ENCODE measurements at regions not wholly inside any gene's neighbourhood (a gene's known extent, or its start where the extent isn't known, plus 50 kb on each side); places are given as distances from the start of the nearest gene placed in this dataset.

DNA sequence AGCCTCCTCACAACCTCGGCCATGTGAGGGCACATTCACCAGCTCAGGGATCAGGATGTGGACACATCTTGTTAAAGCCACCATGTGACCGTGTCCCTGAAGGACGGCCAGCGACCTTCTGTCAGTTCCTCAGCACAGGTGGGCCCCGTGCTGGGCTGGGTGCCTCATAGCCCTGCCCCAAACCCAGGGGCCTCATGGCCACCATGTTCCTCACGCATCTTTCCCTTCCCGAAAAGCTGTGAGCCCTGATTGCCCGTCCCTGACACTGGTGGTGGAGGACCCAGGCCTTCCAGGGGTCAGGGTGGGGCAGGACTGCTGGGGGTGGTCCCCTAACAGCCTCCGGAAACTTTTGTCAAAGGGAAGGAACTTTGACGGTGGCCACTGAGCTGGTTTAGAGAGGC, 60.1 kb upstream of the ADRA2C start:
- TF ChIP-seq, protein P1, sequence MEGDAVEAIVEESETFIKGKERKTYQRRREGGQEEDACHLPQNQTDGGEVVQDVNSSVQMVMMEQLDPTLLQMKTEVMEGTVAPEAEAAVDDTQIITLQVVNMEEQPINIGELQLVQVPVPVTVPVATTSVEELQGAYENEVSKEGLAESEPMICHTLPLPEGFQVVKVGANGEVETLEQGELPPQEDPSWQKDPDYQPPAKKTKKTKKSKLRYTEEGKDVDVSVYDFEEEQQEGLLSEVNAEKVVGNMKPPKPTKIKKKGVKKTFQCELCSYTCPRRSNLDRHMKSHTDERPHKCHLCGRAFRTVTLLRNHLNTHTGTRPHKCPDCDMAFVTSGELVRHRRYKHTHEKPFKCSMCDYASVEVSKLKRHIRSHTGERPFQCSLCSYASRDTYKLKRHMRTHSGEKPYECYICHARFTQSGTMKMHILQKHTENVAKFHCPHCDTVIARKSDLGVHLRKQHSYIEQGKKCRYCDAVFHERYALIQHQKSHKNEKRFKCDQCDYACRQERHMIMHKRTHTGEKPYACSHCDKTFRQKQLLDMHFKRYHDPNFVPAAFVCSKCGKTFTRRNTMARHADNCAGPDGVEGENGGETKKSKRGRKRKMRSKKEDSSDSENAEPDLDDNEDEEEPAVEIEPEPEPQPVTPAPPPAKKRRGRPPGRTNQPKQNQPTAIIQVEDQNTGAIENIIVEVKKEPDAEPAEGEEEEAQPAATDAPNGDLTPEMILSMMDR (IDR thresholded peaks at IDR 0.05), result no peak
- no peak for TF ChIP-seq EP300 (IDR thresholded peaks at IDR 0.05)
- no peak for TF ChIP-seq POLR2A (IDR thresholded peaks at IDR 0.05)
- no peak for TF ChIP-seq POLR2AphosphoS5 (IDR thresholded peaks at IDR 0.05)

Measured in gastroesophageal sphincter (tissue), 3 donors.